ENCODE measurements at regions not wholly inside any gene's neighbourhood (a gene's known extent, or its start where the extent isn't known, plus 50 kb on each side); places are given as distances from the start of the nearest gene placed in this dataset.

DNA sequence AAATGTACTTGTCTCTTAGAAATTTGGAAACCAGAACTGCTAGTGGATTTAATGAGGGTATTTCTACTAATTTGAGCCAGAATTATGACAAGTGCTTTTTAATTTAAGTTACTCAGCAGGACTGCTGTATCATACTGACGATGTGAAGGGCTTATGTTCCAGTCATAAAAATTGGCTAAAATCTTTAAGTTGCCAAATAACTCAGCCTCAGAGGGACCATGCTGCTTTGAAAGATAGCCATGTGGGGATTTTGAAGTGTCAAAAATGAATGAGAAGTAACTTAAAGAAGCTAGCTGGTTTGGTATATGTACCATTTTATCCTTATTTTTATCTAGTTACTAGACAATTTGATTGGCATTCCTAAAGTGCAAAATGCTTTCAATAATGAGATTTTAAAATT, 545.0 kb downstream of the DIPK2A start:
- TF ChIP-seq, protein P1, sequence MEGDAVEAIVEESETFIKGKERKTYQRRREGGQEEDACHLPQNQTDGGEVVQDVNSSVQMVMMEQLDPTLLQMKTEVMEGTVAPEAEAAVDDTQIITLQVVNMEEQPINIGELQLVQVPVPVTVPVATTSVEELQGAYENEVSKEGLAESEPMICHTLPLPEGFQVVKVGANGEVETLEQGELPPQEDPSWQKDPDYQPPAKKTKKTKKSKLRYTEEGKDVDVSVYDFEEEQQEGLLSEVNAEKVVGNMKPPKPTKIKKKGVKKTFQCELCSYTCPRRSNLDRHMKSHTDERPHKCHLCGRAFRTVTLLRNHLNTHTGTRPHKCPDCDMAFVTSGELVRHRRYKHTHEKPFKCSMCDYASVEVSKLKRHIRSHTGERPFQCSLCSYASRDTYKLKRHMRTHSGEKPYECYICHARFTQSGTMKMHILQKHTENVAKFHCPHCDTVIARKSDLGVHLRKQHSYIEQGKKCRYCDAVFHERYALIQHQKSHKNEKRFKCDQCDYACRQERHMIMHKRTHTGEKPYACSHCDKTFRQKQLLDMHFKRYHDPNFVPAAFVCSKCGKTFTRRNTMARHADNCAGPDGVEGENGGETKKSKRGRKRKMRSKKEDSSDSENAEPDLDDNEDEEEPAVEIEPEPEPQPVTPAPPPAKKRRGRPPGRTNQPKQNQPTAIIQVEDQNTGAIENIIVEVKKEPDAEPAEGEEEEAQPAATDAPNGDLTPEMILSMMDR (IDR thresholded peaks at IDR 0.05; ENCODE audit: low read depth, low read length, missing input control) = no peak
- TF ChIP-seq JUND (IDR thresholded peaks at IDR 0.05) = no peak
